Mesendoderm (in vitro differentiated cells): ENCODE measurements at regions not wholly inside any gene's neighbourhood (a gene's known extent, or its start where the extent isn't known, plus 50 kb on each side); places are given as distances from the start of the nearest gene placed in this dataset.

Source experiments
- DNase-seq: peaks from one replicate; pipeline ENCODE4 v3.0.0; 2013
- H2AK5ac ChIP-seq: 2 replicates; pipeline ENCODE4 v1.6.1; 2013; ENCODE audit warnings: low read length, inconsistent platforms
- H2BK120ac ChIP-seq: 2 replicates; pipeline ENCODE4 v1.6.1; 2013; ENCODE audit warnings: low read depth, mild to moderate bottlenecking, low read length, moderate library complexity, mixed read lengths
- H2BK15ac ChIP-seq: replicated peaks from 2 replicates; pipeline ENCODE4 v1.6.1; 2013; ENCODE audit warnings: low read depth, mild to moderate bottlenecking, moderate library complexity
- H2BK5ac ChIP-seq: 2 replicates; pipeline ENCODE4 v1.6.1; 2013; ENCODE audit warnings: low read length, inconsistent platforms
- H3K18ac ChIP-seq: 2 replicates; pipeline ENCODE4 v1.6.1; 2013; ENCODE audit warnings: mild to moderate bottlenecking, low read length, mixed read lengths
- H3K23ac ChIP-seq: one replicate; pipeline ENCODE4 v1.6.1; 2013; ENCODE audit warnings: low read length
- H3K27ac ChIP-seq: 2 replicates; pipeline ENCODE4 v1.5.1; 2013; ENCODE audit warnings: low read depth, mild to moderate bottlenecking, inconsistent platforms, low read length, moderate library complexity
- H3K27me3 ChIP-seq: 2 replicates; pipeline ENCODE4 v1.6.1; 2013; ENCODE audit warnings: low read length, control low read depth, mild to moderate bottlenecking, inconsistent platforms; ENCODE audit not compliant: insufficient read depth, poor library complexity
- H3K36me3 ChIP-seq: 2 replicates; pipeline ENCODE4 v1.6.1; 2013; ENCODE audit warnings: low read length, inconsistent platforms; ENCODE audit not compliant: control insufficient read depth, insufficient read depth
- H3K4ac ChIP-seq: one replicate; pipeline ENCODE4 v1.6.1; 2013; ENCODE audit warnings: low read depth, mild to moderate bottlenecking, low read length, moderate library complexity
- H3K4me1 ChIP-seq: 2 replicates; pipeline ENCODE4 v1.6.1; 2013; ENCODE audit warnings: low read depth, low read length, inconsistent platforms; ENCODE audit not compliant: control insufficient read depth
- H3K4me2 ChIP-seq: 2 replicates; pipeline ENCODE4 v1.6.1; 2013; ENCODE audit warnings: low read length
- H3K4me3 ChIP-seq: 2 replicates; pipeline ENCODE4 v1.5.1; 2013; ENCODE audit warnings: mild to moderate bottlenecking, low read length
- H3K56ac ChIP-seq: one replicate; pipeline ENCODE4 v1.6.1; 2013; ENCODE audit warnings: low read length
- H3K79me1 ChIP-seq: 2 replicates; pipeline ENCODE4 v1.6.1; 2013; ENCODE audit warnings: low read length, inconsistent platforms
- H3K79me2 ChIP-seq: 2 replicates; pipeline ENCODE4 v1.6.1; 2013; ENCODE audit warnings: mild to moderate bottlenecking, low read length; ENCODE audit not compliant: control insufficient read depth, insufficient read depth
- H3K9ac ChIP-seq: 2 replicates; pipeline ENCODE4 v1.6.1; 2013; ENCODE audit warnings: low read length, inconsistent platforms
- H4K5ac ChIP-seq: one replicate; pipeline ENCODE4 v1.6.1; 2013; ENCODE audit warnings: low read length
- H4K8ac ChIP-seq: one replicate; pipeline ENCODE4 v1.6.1; 2013; ENCODE audit warnings: low read depth, mild to moderate bottlenecking, control low read depth, low read length, moderate library complexity
- WGBS: extraction: QIAGEN DNeasy Blood & Tissue Kit; methylation state at CpG from one replicate; pipeline ENCODE4 v1.1.7; 2013; ENCODE audit warnings: low lambda C conversion rate, missing lambda C conversion rate; ENCODE audit not compliant: insufficient coverage; ENCODE audit errors: extremely low coverage; 5-methylcytosine and 5-hydroxymethylcytosine counted together

GRCh38 chr2:236334122-236334876 lies 70.1 kb upstream of the ASB18 start:
- H2AK5ac ChIP-seq, result no peak overlapping the region
- no CpG with 5 or more reads among the region's 10 CpGs for WGBS
- H2BK120ac ChIP-seq, result no peak overlapping the region
- no peaks in the 10 kb centered on the region for H3K36me3 ChIP-seq
- no peak overlapping the region for H2BK15ac ChIP-seq
- no peaks in the 10 kb centered on the region for H3K79me2 ChIP-seq
- no peak overlapping the region for H3K23ac ChIP-seq
- no peak overlapping the region for H3K9ac ChIP-seq
- H3K18ac ChIP-seq, result no peak overlapping the region
- H3K56ac ChIP-seq, result no peak overlapping the region
- no peak overlapping the region for H4K8ac ChIP-seq
- H2BK5ac ChIP-seq, result no peak overlapping the region
- no peak for DNase-seq
- H4K5ac ChIP-seq, result no peak overlapping the region
- H3K27ac ChIP-seq, result no peak overlapping the region
- no peak overlapping the region for H3K4ac ChIP-seq
- H3K4me1 ChIP-seq, result no peaks in the 10 kb centered on the region
- H3K27me3 ChIP-seq, result no peaks in the 10 kb centered on the region
- H3K4me2 ChIP-seq, result no peak overlapping the region
- no peak overlapping the region for H3K4me3 ChIP-seq
- H3K79me1 ChIP-seq, result no peaks in the 10 kb centered on the region

GRCh38 chr2:236335696-236336574 lies 71.7 kb upstream of the ASB18 start:
- no peak overlapping the region for H3K56ac ChIP-seq
- no peak overlapping the region for H3K27ac ChIP-seq
- WGBS, result no CpG with 5 or more reads among the region's 19 CpGs
- H3K36me3 ChIP-seq, result no peaks in the 10 kb centered on the region
- H3K4me2 ChIP-seq, result no peak overlapping the region
- H3K27me3 ChIP-seq, result no peaks in the 10 kb centered on the region
- no peak overlapping the region for H3K9ac ChIP-seq
- no peak overlapping the region for H3K18ac ChIP-seq
- H2BK120ac ChIP-seq, result no peak overlapping the region
- no peaks in the 10 kb centered on the region for H3K79me2 ChIP-seq
- no peaks in the 10 kb centered on the region for H3K4me1 ChIP-seq
- H3K4ac ChIP-seq, result no peak overlapping the region
- no peak overlapping the region for H2AK5ac ChIP-seq
- no peak overlapping the region for H2BK15ac ChIP-seq
- H3K79me1 ChIP-seq, result no peaks in the 10 kb centered on the region
- no peak for DNase-seq
- no peak overlapping the region for H3K4me3 ChIP-seq
- no peak overlapping the region for H4K8ac ChIP-seq
- no peak overlapping the region for H3K23ac ChIP-seq
- no peak overlapping the region for H4K5ac ChIP-seq
- no peak overlapping the region for H2BK5ac ChIP-seq

GRCh38 chr2:236336575-236337464 lies 72.6 kb upstream of the ASB18 start:
- Histone ChIP-seq H3K4me2 (no peak overlapping the region), H3K18ac (no peak overlapping the region), H3K27me3 (no peaks in the 10 kb centered on the region), H3K27ac (no peak overlapping the region), H2BK15ac (no peak overlapping the region), H2AK5ac (no peak overlapping the region), H3K79me1 (no peaks in the 10 kb centered on the region), H3K56ac (no peak overlapping the region), H3K79me2 (no peaks in the 10 kb centered on the region), H3K4ac (no peak overlapping the region), H2BK5ac (no peak overlapping the region), H3K9ac (no peak overlapping the region), H4K8ac (no peak overlapping the region), H3K36me3 (no peaks in the 10 kb centered on the region), H3K4me3 (no peak overlapping the region), H3K23ac (no peak overlapping the region), H3K4me1 (no peaks in the 10 kb centered on the region), H4K5ac (no peak overlapping the region), H2BK120ac (no peak overlapping the region)
- no peak for DNase-seq
- no CpG with 5 or more reads among the region's 30 CpGs for WGBS

GRCh38 chr2:236337465-236338325 lies 73.5 kb upstream of the ASB18 start:
- H3K18ac ChIP-seq, result no peak overlapping the region
- no peak overlapping the region for H2BK5ac ChIP-seq
- H2AK5ac ChIP-seq, result no peak overlapping the region
- H3K23ac ChIP-seq, result no peak overlapping the region
- H3K4ac ChIP-seq, result no peak overlapping the region
- H3K79me2 ChIP-seq, result no peaks in the 10 kb centered on the region
- H4K8ac ChIP-seq, result no peak overlapping the region
- no peaks in the 10 kb centered on the region for H3K27me3 ChIP-seq
- no peaks in the 10 kb centered on the region for H3K36me3 ChIP-seq
- H3K4me1 ChIP-seq, result no peaks in the 10 kb centered on the region
- H2BK120ac ChIP-seq, result no peak overlapping the region
- H3K56ac ChIP-seq, result no peak overlapping the region
- H2BK15ac ChIP-seq, result no peak overlapping the region
- H3K79me1 ChIP-seq, result no peaks in the 10 kb centered on the region
- H3K4me3 ChIP-seq, result no peak overlapping the region
- no CpG with 5 or more reads among the region's 19 CpGs for WGBS
- DNase-seq, result no peak
- H3K4me2 ChIP-seq, result no peak overlapping the region
- no peak overlapping the region for H4K5ac ChIP-seq
- H3K27ac ChIP-seq, result no peak overlapping the region
- H3K9ac ChIP-seq, result no peak overlapping the region

DNA sequence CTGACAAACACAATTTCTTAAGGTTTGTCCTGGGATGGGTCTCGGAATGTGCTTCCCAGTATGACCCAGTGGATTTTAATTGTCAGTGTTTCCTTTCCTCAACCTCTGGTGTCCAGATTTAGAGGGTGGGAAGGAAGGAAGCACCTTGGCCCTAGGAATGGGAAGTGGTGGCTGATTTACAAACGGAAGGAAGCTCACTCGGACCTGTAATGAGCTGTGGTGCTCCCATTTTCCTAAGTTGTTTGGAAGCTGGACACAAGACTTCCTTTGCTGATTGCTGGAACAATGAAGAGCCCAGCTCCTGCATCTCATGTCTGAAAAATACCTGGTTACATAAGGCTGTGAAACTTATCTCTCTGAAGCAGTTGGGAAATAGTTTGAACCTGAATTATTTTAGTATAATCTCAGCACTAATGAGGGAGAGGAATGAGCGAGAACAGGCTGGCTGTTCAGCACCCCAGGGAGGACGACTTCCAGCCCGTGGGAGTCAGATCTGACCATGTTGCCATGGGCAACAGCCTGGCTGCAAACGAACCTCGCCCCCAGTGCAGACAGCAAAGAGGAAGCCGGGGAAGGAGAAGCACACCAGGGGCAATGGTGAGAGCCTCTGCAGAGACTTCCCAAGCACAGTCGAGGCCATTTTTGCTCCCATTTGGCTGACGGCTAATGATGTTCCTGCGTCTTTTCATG lies 74.4 kb upstream of the ASB18 start:
- Histone ChIP-seq H3K18ac (no peak overlapping the region), H3K4ac (no peak overlapping the region), H3K36me3 (no peaks in the 10 kb centered on the region), H3K9ac (no peak overlapping the region), H4K5ac (no peak overlapping the region), H2BK120ac (no peak overlapping the region), H3K27ac (no peak overlapping the region), H3K79me1 (no peaks in the 10 kb centered on the region), H3K4me2 (no peak overlapping the region), H3K4me1 (no peaks in the 10 kb centered on the region), H3K79me2 (no peaks in the 10 kb centered on the region), H2BK5ac (no peak overlapping the region), H2AK5ac (no peak overlapping the region), H3K56ac (no peak overlapping the region), H2BK15ac (no peak overlapping the region), H3K27me3 (no peaks in the 10 kb centered on the region), H3K23ac (no peak overlapping the region), H3K4me3 (no peak overlapping the region), H4K8ac (no peak overlapping the region)
- WGBS, result no CpG with 5 or more reads among the region's 12 CpGs
- peak; percentile 73 for DNase-seq
